PFSK-1 (cell line): ENCODE measurements at regions not wholly inside any gene's neighbourhood (a gene's known extent, or its start where the extent isn't known, plus 50 kb on each side); places are given as distances from the start of the nearest gene placed in this dataset.

Experiments used
- FOXP2 ChIP-seq: optimal IDR thresholded peaks from 2 replicates; pipeline ENCODE3; 2011; ENCODE audit warnings: borderline replicate concordance, control low read depth, inconsistent platforms; ENCODE audit not compliant: insufficient read depth; ENCODE audit errors: extremely low read length, extremely low read depth
- POLR2AphosphoS5 ChIP-seq: IDR thresholded peaks from 2 replicates; pipeline ENCODE4 v1.6.1; 2012; ENCODE audit warnings: low read depth, mild to moderate bottlenecking, control low read depth, low read length, moderate library complexity
- SIN3A ChIP-seq: IDR thresholded peaks from 2 replicates; pipeline ENCODE4 v1.6.1; 2012; ENCODE audit warnings: mild to moderate bottlenecking, low read length, moderate library complexity, borderline replicate concordance; ENCODE audit not compliant: insufficient read depth
- TAF1 ChIP-seq: IDR thresholded peaks from 2 replicates; pipeline ENCODE4 v1.6.1; 2012; ENCODE audit warnings: low read length, control low read depth, borderline replicate concordance; ENCODE audit not compliant: insufficient read depth
- TF ChIP-seq, protein P1 (sequence below), 2 experiments: IDR thresholded peaks; 2 replicates each; pipeline versions ENCODE4 v1.6.1 to v1.8.0; 2011 to 2012; ENCODE audit warnings: low read depth in 2 of 2, low read length in 2 of 2, control low read depth in 1 of 2, inconsistent platforms in 1 of 2, mild to moderate bottlenecking in 1 of 2, moderate library complexity in 1 of 2; ENCODE audit not compliant: insufficient read depth in 1 of 2

DNA sequence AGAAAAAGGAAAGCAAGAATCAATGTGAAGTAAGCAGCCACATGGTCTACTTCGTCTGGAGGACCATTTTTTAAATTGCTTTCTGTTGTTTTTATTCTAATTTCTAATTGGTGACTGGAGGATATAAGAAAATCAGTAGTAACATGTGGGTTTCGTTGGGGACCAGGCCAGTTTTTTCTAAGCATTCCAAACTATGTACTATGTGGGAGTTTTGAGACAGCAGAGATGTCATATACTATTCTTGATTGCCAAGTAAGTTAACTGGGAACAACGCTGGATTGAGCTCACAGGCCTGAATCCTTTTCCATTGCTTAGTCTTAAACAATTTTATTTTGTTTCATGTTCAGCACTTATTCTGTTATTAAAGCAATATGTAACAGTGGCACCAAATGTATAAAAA, 225.7 kb downstream of the TMEM167A start:
- no peak for TF ChIP-seq TAF1
- TF ChIP-seq POLR2AphosphoS5, result no peak
- TF ChIP-seq SIN3A, result no peak
- TF ChIP-seq, protein P1, sequence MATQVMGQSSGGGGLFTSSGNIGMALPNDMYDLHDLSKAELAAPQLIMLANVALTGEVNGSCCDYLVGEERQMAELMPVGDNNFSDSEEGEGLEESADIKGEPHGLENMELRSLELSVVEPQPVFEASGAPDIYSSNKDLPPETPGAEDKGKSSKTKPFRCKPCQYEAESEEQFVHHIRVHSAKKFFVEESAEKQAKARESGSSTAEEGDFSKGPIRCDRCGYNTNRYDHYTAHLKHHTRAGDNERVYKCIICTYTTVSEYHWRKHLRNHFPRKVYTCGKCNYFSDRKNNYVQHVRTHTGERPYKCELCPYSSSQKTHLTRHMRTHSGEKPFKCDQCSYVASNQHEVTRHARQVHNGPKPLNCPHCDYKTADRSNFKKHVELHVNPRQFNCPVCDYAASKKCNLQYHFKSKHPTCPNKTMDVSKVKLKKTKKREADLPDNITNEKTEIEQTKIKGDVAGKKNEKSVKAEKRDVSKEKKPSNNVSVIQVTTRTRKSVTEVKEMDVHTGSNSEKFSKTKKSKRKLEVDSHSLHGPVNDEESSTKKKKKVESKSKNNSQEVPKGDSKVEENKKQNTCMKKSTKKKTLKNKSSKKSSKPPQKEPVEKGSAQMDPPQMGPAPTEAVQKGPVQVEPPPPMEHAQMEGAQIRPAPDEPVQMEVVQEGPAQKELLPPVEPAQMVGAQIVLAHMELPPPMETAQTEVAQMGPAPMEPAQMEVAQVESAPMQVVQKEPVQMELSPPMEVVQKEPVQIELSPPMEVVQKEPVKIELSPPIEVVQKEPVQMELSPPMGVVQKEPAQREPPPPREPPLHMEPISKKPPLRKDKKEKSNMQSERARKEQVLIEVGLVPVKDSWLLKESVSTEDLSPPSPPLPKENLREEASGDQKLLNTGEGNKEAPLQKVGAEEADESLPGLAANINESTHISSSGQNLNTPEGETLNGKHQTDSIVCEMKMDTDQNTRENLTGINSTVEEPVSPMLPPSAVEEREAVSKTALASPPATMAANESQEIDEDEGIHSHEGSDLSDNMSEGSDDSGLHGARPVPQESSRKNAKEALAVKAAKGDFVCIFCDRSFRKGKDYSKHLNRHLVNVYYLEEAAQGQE (IDR thresholded peaks at IDR 0.05; ENCODE audit: insufficient read depth in 1 of 2, low read depth in 2 of 2, low read length in 2 of 2), result no peak
- no peak for TF ChIP-seq FOXP2
